GM18505 (cell line): ENCODE measurements at regions not wholly inside any gene's neighbourhood (a gene's known extent, or its start where the extent isn't known, plus 50 kb on each side); places are given as distances from the start of the nearest gene placed in this dataset.
"Not testable (repeated sequence)": the region's sequence is repeated elsewhere in the genome, so short reads cannot be mapped to it uniquely, and the experiment has no call there.

ENCODE experiments used
- ATAC-seq: cut with Tn5 transposase; IDR thresholded peaks from one replicate; pipeline ENCODE4 v1.9.1; 2021; ENCODE audit not compliant: unreplicated experiment
- POLR2A ChIP-seq: IDR thresholded peaks from 4 replicates; pipeline ENCODE4 v1.6.1; 2011; ENCODE audit warnings: borderline replicate concordance; ENCODE audit not compliant: insufficient read depth, insufficient read length; ENCODE audit errors: extremely low read depth

- no peak for TF ChIP-seq POLR2A
Measured at GRCh38 chr7:65269150-65269856, 104.4 kb upstream of the ZNF92 start.

GRCh38 chr7:65268782-65269149, 104.9 kb upstream of the ZNF92 start:
- no peak for ATAC-seq
- TF ChIP-seq POLR2A, result no peak

More at GRCh38 chr7:65269150-65269856, 104.4 kb upstream of the ZNF92 start:
- peak; percentile 90 for ATAC-seq

GRCh38 chr7:65265933-65266519, 107.6 kb upstream of the ZNF92 start:
- no peak for ATAC-seq
- no peak for TF ChIP-seq POLR2A

GRCh38 chr7:65264258-65264657, 109.4 kb upstream of the ZNF92 start:
- no peak for TF ChIP-seq POLR2A
- no peak for ATAC-seq

- ATAC-seq, result not testable (repeated sequence)
Measured at GRCh38 chr7:65260673-65261072, 113.0 kb upstream of the ZNF92 start.

GRCh38 chr7:65259864-65260525, 113.7 kb upstream of the ZNF92 start:
- not testable (repeated sequence) for ATAC-seq

- no peak for TF ChIP-seq POLR2A
- no peak for ATAC-seq
Measured at GRCh38 chr7:65254061-65254460, 119.6 kb upstream of the ZNF92 start.

- peak; percentile 71 for ATAC-seq
- no peak for TF ChIP-seq POLR2A
Measured at GRCh38 chr7:65251851-65252620, 121.6 kb upstream of the ZNF92 start.

GRCh38 chr7:65250697-65251395, 122.8 kb upstream of the ZNF92 start:
- no peak for ATAC-seq
- TF ChIP-seq POLR2A, result no peak

GRCh38 chr7:65250216-65250615, 123.4 kb upstream of the ZNF92 start:
- ATAC-seq, result no peak
- TF ChIP-seq POLR2A, result no peak

- ATAC-seq, result no peak
Measured at GRCh38 chr7:65247491-65247890, 126.2 kb upstream of the ZNF92 start.

GRCh38 chr7:65239707-65240352, 133.8 kb upstream of the ZNF92 start:
- no peak for ATAC-seq
- TF ChIP-seq POLR2A, result no peak

More at GRCh38 chr7:65247491-65247890, 126.2 kb upstream of the ZNF92 start:
- TF ChIP-seq POLR2A, result no peak

GRCh38 chr7:65239324-65239706, 134.3 kb upstream of the ZNF92 start:
- no peak for TF ChIP-seq POLR2A
- no peak for ATAC-seq
